ENCODE measurements at regions not wholly inside any gene's neighbourhood (a gene's known extent, or its start where the extent isn't known, plus 50 kb on each side); places are given as distances from the start of the nearest gene placed in this dataset.

- H3K4me1 ChIP-seq (replicated peaks in 1 of 4; ENCODE audit: control insufficient read depth in 3 of 4, insufficient read depth in 4 of 4, low read length in 3 of 4) = no peaks in the 10 kb centered on the region
- CTCF ChIA-PET (ENCODE audit: partially characterized antibody) = no interaction called here
- TF ChIP-seq SAP30 (IDR thresholded peaks at IDR 0.05; ENCODE audit: insufficient read depth, insufficient replicate concordance, low read length) = no peak
- TF ChIP-seq ZNF274 (IDR thresholded peaks at IDR 0.05; ENCODE audit: borderline replicate concordance, extremely low read depth, low read length) = no peak
- no peak for TF ChIP-seq EGR1 (IDR thresholded peaks at IDR 0.05; ENCODE audit: borderline replicate concordance, low read depth, low read length)
- no peak for TF ChIP-seq TAF1 (IDR thresholded peaks at IDR 0.05; ENCODE audit: low read depth, low read length)
- no peak for TF ChIP-seq MAX (IDR thresholded peaks at IDR 0.05)
- no peak for TF ChIP-seq EP300 (IDR thresholded peaks at IDR 0.05; ENCODE audit: borderline replicate concordance in 1 of 2, low read depth in 2 of 2, low read length in 2 of 2)
- TF ChIP-seq KDM5A (IDR thresholded peaks at IDR 0.05; ENCODE audit: low read length) = no peak
- no peak for TF ChIP-seq BCL11A (IDR thresholded peaks at IDR 0.05; ENCODE audit: low read depth in 2 of 2, low read length in 2 of 2)
- no peak for TF ChIP-seq CEBPB (IDR thresholded peaks at IDR 0.05; ENCODE audit: low read depth, low read length)
- TF ChIP-seq CREB1 (IDR thresholded peaks at IDR 0.05) = no peak
Measured at GRCh38 chr10:109215291-109216075, 707.8 kb downstream of the XPNPEP1 start.

More at GRCh38 chr10:109215291-109216075, 707.8 kb downstream of the XPNPEP1 start:
- no peak overlapping the region for H3K23ac ChIP-seq (ENCODE audit: insufficient read length)
- H4K91ac ChIP-seq (replicated peaks; ENCODE audit: insufficient read length, low read length) = no peak overlapping the region
- H4K8ac ChIP-seq (ENCODE audit: extremely low read depth, insufficient read depth, low read length) = no peak overlapping the region
- no peak overlapping the region for H3K9ac ChIP-seq (replicated peaks in 1 of 4; ENCODE audit: extremely low read depth in 1 of 4, low read depth in 3 of 4, low read length in 3 of 4)
- no peak overlapping the region for H3K27ac ChIP-seq (ENCODE audit: low read depth, low read length)
- no peak for DNase-seq (ENCODE audit: low read depth in 1 of 2, low spot score in 2 of 2)
- no peak overlapping the region for H3K4ac ChIP-seq (replicated peaks; ENCODE audit: insufficient read length, low read depth, low read length)
- peaks cover 0 to 1% (median 0%) of the 10 kb centered on the region in 4 experiments; a peak in 1 of 7 replicates for H3K27me3 ChIP-seq (replicated peaks in 1 of 4; ENCODE audit: control insufficient read depth in 3 of 4, extremely low read depth in 1 of 4, insufficient read depth in 3 of 4, low read length in 3 of 4)
- no peaks in the 10 kb centered on the region for H4K20me1 ChIP-seq (replicated peaks in 1 of 2; ENCODE audit: control insufficient read depth in 1 of 2, insufficient read depth in 2 of 2, low read length in 2 of 2)
- no peak overlapping the region for H4K5ac ChIP-seq (ENCODE audit: insufficient read length, low read depth, low read length)
- H2AFZ ChIP-seq (ENCODE audit: low read length) = no peak overlapping the region
- POLR2A ChIA-PET (ENCODE audit: partially characterized antibody) = no interaction called here
- H3K9me3 ChIP-seq (ENCODE audit: insufficient read depth in 2 of 2, low read depth in 1 of 2, low read length in 1 of 2) = no peaks in the 10 kb centered on the region
- H2AK5ac ChIP-seq (ENCODE audit: low read depth, low read length) = no peak overlapping the region
- no peaks in the 10 kb centered on the region for H3K23me2 ChIP-seq (ENCODE audit: low read depth, low read length)
- H2BK20ac ChIP-seq (ENCODE audit: low read length) = no peak overlapping the region
- 97% methylated on average over 3 of the region's 3 CpGs; no CpG with 5 or more reads in 1 of the 2 experiments for WGBS, 2 experiments (ENCODE audit: extremely low coverage in 1 of 2, insufficient coverage in 1 of 2, insufficient read length in 1 of 2, insufficient replicate concordance in 2 of 2, low coverage in 1 of 2, low lambda C conversion rate in 2 of 2, missing lambda C conversion rate in 1 of 2)
- no peaks in the 10 kb centered on the region for H3K36me3 ChIP-seq (ENCODE audit: control insufficient read depth in 2 of 4, insufficient read depth in 4 of 4, low read length in 3 of 4)
- H3K14ac ChIP-seq (ENCODE audit: insufficient read length) = no peak overlapping the region
- H2BK120ac ChIP-seq (replicated peaks; ENCODE audit: low read depth, low read length) = no peak overlapping the region
- H3K79me1 ChIP-seq (ENCODE audit: low read depth, low read length) = no peaks in the 10 kb centered on the region
- H2BK5ac ChIP-seq (ENCODE audit: low read depth, low read length) = no peak overlapping the region
- H2BK15ac ChIP-seq (ENCODE audit: low read length) = no peak overlapping the region
- H3K4me2 ChIP-seq (ENCODE audit: insufficient read depth in 1 of 2, low read depth in 2 of 2, low read length in 2 of 2) = no peak overlapping the region
- H3K56ac ChIP-seq (replicated peaks; ENCODE audit: insufficient read length, low read depth, low read length) = no peak overlapping the region
- FAIRE-seq = no peak
- no peaks in the 10 kb centered on the region for H3K79me2 ChIP-seq (ENCODE audit: control insufficient read depth in 1 of 2, insufficient read depth in 2 of 2, low read length in 2 of 2)
- no peak overlapping the region for H3K4me3 ChIP-seq (ENCODE audit: extremely low read depth in 1 of 4, insufficient read depth in 2 of 4, low read depth in 3 of 4, low read length in 4 of 4)
- H2BK12ac ChIP-seq (ENCODE audit: low read depth, low read length) = no peak overlapping the region
- no peak overlapping the region for H3K18ac ChIP-seq (ENCODE audit: extremely low read depth, low read length)
